Activated CD4-positive, CD25-positive, alpha-beta regulatory T cell treated with anti-CD3 and anti-CD28 coated beads, Interleukin-2, amount 50 U/mL, for 72 hours (primary cell): ENCODE measurements at regions not wholly inside any gene's neighbourhood (a gene's known extent, or its start where the extent isn't known, plus 50 kb on each side); places are given as distances from the start of the nearest gene placed in this dataset.

Experiments used
- DNase-seq: peaks from one replicate; pipeline ENCODE4 v3.0.0; 2021

GRCh38 chr1:29454616-29455380 lies 218.5 kb downstream of the PTPRU start:
- DNase-seq, result no peak

DNA sequence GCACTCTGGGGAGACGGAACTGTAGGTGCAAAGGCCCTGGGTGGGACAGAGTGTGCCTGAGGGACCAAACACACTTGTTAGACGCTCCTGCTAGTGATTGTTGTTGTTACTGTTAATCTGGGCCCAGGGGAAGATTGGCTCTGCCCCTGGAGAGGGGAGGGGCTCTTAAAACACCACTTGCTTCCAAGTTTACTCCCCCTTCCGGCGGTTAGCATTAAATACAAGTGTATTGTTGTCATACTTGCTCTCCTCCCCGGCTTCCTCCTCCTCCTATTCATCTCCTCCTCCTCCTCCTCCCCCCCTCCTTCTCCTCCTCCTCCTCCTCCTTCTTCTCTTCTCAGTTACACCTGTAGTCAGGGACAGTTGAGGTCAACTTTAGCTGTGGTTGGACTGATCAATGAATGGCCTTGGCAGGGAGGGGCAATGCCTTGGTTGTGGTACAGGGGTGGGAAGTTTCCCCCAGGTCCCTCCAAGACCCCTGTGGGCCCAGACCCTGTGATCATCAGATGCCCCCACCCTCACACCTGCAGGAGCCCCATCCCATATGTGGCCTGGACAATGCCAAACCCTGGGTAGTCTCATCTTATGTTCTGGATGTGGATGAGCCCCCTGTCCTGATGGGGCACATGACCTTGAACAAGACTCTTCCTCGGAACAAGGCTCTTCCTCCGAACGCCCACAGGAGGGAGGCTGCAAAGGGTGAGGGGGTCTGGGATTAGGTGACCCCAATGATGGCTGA lies 217.3 kb downstream of the PTPRU start:
- no peak for DNase-seq

GRCh38 chr1:29452463-29453230 lies 216.3 kb downstream of the PTPRU start:
- no peak for DNase-seq

DNA sequence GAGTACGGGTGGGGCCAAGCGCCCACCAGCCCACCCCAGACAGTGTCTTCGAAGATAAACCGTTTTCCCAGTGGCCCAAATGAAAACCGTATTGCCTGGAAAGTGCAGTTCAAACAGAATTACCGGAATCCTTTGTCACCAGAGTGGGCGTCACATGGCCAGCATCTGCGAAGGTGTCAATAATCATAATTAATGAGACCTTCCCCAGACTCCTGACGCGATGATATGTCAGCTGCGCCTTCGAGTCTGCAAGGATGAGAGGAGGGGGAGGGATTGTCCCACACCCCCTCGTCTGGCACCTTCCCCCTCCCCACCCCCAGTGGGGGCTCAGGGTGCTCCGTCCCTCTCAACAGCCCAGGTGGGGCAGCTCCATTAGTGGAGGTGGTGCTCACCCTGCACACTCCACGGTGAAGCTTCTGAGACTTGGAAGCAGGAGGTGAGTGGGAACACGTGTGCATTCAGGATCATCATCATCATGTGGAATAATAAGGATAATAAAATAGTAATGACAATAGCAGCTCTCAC lies 215.1 kb downstream of the PTPRU start:
- DNase-seq, result no peak

- DNase-seq, result no peak
Measured at GRCh38 chr1:29450591-29450990, 214.3 kb downstream of the PTPRU start.

GRCh38 chr1:29448456-29449235 lies 212.3 kb downstream of the PTPRU start:
- DNase-seq, result no peak

- no peak for DNase-seq
Measured at GRCh38 chr1:29447368-29447767, 211.0 kb downstream of the PTPRU start.

- DNase-seq, result no peak
Measured at GRCh38 chr1:29444782-29445729, 208.7 kb downstream of the PTPRU start.

DNA sequence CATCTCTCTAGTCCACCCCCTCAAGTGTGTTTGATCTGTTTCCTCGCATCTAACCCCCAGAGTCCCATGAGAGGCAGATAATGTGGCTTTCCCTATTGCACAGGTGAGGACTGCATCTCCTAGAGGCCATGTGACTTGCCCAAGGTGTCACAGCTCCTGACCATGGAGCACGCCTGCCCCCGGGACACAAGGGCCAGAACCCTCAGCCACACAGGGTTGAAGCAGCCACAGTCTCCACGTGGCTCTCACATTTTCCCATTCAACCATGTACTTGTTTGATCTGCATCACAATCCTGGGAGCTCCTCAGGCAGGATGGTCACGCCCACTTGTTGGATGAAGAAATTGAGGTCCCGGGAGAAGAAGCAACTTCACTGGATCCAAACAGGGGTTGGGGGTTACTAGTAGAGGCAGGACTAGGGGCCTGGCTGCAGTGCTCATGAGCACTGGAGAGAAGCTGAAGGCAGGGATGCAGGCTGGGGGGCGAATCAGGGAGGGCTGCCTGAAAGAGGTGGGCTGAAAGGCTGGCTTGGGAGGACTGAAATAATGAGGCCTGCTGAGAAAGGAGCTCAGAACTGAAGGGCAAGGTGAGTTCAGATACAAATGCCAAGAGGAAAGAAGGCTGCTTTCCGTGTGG lies 207.9 kb downstream of the PTPRU start:
- DNase-seq, result no peak

DNA sequence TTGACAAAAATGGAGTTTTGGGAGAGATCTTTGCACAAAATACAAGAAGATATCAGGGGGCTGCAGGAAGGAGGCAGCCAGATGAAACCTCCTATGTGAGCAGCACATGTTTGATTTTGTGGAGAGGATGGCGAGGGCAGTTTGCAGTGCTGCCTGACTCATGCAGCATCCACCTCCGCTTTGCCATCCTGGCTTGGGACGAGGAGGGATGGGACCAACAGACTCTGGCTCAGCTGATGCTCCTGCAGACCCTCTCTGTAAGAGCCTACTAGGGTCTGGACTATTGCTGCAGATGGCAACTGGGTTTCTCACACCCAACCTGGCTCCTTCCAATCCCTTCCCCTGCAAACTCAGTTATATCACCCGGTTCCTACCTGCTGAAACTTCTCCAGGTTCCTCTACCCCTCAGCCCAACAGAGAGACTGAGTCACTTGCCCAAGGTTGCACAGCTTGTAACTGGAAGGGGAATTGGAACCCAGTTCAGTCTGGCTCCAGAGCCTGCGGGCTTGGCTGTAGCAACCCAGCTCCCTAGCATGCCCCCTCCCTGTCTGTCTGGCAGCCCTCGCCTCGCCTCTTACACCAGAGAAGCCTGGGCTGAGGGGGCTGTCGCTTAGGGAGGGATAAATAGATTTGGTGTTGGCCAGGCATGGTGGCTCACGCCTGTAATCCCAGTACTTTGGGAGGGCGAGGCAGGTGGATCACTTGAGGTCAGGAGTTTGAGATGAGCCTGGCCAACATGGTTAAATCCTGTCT lies 205.8 kb downstream of the PTPRU start:
- DNase-seq, result no peak

DNA sequence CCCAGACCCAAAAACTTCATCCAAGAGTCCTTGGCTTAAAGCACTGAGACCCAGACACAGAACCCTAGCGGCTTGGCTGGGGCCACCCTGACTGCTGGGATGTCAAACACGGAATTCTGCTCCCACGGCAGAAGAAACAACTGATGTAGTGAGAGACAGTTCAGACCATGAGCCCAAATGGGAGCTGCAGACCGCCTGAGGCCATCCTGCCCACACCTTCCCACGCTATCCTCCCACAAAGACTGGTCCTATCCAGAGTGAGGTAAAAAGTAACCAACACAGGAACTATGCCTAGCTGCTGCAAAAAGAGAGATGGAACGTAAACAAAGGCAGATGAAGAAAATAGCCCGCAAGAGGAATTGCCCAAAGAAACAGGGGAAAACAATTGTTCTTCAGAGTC lies 203.3 kb downstream of the PTPRU start:
- DNase-seq, result no peak

DNA sequence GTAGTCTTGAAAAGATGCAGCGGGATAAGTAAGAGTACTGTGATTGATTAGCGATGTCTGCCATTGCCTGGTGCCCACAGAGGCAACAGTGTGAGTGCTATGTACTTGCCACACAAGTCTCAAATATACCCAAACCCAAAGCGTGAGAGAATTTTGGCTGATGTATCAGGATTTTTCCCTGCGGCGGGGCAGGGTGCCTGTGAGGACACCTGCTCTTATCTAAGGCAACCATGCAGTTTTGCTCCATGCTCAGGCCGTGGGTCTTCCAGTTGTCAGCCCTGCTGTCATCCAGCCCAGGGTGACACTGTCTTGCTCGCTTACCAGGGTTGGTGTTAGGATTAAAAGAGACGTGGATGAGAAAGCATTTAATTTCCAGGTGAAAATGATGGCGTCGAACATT lies 202.7 kb downstream of the PTPRU start:
- no peak for DNase-seq

DNA sequence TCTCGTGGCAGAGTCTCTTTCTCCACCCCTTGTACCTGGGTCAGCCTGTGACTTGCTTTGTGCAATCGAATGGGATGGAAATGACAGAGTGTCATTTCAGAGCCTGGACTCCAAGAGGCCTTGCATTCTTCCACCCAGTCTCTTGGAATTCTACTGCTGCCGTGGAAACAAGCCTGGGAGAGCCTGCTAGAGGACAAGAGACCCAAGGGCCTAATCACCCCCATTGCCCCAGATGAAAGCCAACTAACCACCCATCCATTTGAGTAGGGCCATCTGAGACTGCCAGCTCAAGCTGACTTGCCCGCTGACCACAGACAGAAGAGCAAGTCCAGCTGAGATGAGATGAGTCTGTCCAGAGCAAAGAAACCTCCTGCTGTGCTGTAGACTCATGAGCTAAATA lies 201.6 kb downstream of the PTPRU start:
- DNase-seq, result no peak

GRCh38 chr1:29436181-29436785 lies 200.0 kb downstream of the PTPRU start:
- no peak for DNase-seq

GRCh38 chr1:29433830-29434229 lies 197.5 kb downstream of the PTPRU start:
- DNase-seq, result no peak

DNA sequence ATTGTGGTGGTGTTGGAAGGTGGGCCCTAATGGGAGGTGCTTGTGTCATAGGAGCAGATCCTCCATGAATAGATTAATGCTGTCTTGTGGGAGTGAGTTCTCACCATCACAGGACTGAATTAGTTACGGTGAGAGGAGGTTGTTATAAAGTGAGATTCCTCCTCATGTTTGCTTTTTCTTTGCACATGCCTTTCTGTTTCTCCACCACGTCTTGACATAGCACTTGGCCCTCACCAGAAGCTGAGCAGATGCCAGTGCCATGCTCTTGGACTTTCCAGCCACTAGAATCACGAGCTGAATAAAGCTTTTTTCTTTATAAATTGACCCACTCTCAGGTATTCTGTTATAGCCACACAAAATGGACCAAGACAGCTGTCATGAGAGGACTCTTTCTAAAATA lies 194.8 kb downstream of the PTPRU start:
- DNase-seq, result no peak

GRCh38 chr1:29429656-29430055 lies 193.3 kb downstream of the PTPRU start:
- no peak for DNase-seq

DNA sequence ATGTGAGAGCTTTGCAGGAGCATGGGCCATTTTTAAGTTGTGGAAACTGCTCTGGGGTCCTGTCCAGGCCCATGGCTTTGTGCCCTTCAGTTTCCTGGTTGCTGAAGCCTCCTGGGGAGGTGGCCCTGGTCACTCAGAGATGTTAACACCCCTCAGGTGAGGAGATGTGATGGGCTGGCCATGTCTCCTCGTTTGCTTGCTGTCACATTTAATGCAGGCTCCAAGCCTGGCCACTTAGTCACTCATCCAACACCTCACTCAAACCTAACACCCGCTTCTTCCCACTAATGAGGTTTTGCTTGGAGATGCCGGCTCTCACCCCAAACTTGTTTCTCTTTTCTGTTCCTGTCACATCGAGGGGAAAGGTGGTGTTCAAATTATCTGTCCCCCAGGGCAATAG lies 192.7 kb downstream of the PTPRU start:
- DNase-seq, result no peak

- DNase-seq, result no peak
Measured at GRCh38 chr1:29428280-29428615, 191.9 kb downstream of the PTPRU start.
